ENCODE measurements at regions not wholly inside any gene's neighbourhood (a gene's known extent, or its start where the extent isn't known, plus 50 kb on each side); places are given as distances from the start of the nearest gene placed in this dataset.

DNA sequence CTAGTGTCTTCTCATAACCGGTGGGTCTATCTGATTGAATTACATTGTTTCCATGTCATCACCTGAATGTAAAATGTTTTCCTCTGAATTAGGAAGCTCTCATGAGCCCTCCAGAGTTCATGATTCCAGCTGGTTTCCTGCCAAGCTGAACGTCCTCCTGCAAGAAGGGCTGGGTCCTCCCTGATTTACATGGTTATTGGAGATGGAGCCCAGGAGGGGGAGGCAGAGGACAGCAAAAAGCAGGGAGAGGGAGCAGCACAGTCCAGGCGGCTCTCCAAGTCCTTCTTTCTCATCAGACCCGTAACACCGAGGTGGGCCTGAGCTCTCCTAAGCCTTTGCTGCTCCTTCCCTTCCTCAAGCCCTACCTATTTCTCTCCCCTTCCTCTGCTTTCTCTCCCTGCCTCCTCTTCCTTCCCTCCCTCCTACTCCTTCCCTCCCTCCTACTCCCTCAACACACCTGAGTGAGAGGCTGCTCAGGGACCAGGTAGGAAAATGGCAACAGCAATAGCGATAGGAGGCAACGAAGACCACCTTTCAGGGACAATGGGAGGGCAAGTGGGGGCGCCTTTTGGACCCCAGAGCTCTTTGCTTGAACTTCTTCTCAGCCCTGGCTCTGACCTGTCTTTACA, 265.9 kb downstream of the PRDM2 start:
- TF ChIP-seq, protein P1, sequence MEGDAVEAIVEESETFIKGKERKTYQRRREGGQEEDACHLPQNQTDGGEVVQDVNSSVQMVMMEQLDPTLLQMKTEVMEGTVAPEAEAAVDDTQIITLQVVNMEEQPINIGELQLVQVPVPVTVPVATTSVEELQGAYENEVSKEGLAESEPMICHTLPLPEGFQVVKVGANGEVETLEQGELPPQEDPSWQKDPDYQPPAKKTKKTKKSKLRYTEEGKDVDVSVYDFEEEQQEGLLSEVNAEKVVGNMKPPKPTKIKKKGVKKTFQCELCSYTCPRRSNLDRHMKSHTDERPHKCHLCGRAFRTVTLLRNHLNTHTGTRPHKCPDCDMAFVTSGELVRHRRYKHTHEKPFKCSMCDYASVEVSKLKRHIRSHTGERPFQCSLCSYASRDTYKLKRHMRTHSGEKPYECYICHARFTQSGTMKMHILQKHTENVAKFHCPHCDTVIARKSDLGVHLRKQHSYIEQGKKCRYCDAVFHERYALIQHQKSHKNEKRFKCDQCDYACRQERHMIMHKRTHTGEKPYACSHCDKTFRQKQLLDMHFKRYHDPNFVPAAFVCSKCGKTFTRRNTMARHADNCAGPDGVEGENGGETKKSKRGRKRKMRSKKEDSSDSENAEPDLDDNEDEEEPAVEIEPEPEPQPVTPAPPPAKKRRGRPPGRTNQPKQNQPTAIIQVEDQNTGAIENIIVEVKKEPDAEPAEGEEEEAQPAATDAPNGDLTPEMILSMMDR (IDR thresholded peaks at IDR 0.05), result peak; percentile 40
- intact Hi-C loops (cut with DNase I), result no loop called here
- DNase-seq, result no peak

DNA sequence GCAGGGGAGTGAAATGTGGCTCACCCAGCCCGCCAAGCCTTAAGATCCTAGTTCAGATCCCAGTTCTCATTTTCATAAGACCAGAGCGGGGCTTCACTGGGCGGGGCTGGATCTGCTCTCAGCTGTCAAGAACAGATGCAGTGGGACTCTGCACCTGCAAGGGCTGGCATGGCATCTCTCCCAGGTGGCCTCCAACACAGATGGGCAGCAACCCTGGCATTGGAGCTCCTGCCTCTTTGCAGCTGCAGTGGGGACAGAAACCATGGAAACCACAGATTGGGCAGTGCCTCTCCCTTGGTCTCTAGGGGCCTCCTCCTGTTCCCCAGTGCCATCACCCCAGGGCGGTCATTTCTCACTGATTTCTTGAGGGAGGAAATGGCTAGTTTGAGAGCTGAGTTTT, 267.7 kb downstream of the PRDM2 start:
- H3K27ac ChIP-seq, result no peak overlapping the region
- TF ChIP-seq, protein P1 (IDR thresholded peaks at IDR 0.05), result no peak
- no peaks in the 10 kb centered on the region for H3K4me1 ChIP-seq
- intact Hi-C loops (cut with DNase I), result no loop called here
- DNase-seq, result no peak
- no peak overlapping the region for H3K4me3 ChIP-seq
- H3K27me3 ChIP-seq, result no peaks in the 10 kb centered on the region
- ATAC-seq, result no peak
- peaks cover 7% of the 10 kb centered on the region for H3K9me3 ChIP-seq
- H3K36me3 ChIP-seq, result no peaks in the 10 kb centered on the region

More for the DNA sequence above, 265.9 kb downstream of the PRDM2 start:
- H3K9me3 ChIP-seq, result peaks cover 2% of the 10 kb centered on the region
- peaks cover 2% of the 10 kb centered on the region for H3K27me3 ChIP-seq
- no peak overlapping the region for H3K27ac ChIP-seq
- H3K4me1 ChIP-seq, result no peaks in the 10 kb centered on the region
- H3K4me3 ChIP-seq, result no peak overlapping the region
- H3K36me3 ChIP-seq, result no peaks in the 10 kb centered on the region
- peak; percentile 53 for ATAC-seq

DNA sequence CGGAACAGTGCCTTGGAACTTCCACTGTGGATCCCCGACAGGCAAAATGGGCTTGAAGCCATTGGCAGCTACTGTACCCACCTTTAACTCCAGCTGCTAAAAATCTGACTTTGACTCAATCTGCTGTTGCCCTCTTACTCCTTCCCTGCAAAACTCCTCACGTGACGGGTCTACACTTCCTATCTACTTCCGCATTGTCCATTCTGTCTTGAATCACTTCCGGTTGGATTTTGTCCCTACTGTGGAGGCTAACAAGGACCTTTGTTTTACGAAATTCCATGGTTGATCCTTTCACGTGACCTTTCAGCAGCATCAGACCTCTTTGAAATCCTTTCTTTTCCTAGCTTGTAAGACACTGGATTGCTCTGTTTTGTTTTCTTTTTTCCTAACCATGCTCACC, 268.4 kb downstream of the PRDM2 start:
- H3K4me3 ChIP-seq, result no peak overlapping the region
- no peak for DNase-seq
- H3K36me3 ChIP-seq, result no peaks in the 10 kb centered on the region
- no peak overlapping the region for H3K27ac ChIP-seq
- no peak for ATAC-seq
- no peaks in the 10 kb centered on the region for H3K27me3 ChIP-seq
- peaks cover 7% of the 10 kb centered on the region for H3K9me3 ChIP-seq
- TF ChIP-seq, protein P1 (IDR thresholded peaks at IDR 0.05), result no peak
- H3K4me1 ChIP-seq, result no peaks in the 10 kb centered on the region
- intact Hi-C loops (cut with DNase I), result no loop called here

DNA sequence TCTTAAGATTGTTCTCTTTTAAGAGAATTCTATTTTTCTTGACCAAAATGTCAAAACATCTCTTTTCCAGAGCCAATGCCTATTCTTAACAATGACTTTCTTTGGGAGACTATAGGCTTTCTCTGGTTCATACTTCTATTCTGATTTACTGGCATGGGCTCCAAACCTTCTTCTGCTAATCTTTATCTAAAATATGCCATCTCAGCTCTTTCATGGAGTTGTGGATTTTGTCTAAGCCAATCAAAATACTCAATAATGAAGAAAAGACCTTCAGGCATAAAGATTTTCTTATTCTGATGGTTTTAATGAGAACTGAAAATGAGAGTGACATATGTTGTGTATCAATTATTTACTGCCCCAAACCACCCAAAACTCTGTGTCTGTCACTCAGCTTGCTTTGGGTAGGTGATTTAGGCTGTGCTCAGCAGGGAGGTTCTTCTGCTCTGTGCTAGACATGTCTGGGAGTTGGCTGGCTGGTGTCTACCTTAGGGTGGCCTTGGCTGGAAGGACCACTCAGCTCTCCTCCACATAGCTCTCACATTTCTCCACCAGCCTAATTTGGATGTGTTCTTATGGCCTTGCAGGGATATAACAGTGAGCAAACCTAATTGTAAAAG, 270.8 kb downstream of the PRDM2 start:
- Histone ChIP-seq H3K4me1 (no peaks in the 10 kb centered on the region), H3K27ac (no peak overlapping the region), H3K36me3 (no peaks in the 10 kb centered on the region), H3K9me3 (peaks cover 7% of the 10 kb centered on the region), H3K27me3 (no peaks in the 10 kb centered on the region), H3K4me3 (no peak overlapping the region)
- ATAC-seq, result no peak
- intact Hi-C loops (cut with DNase I), result no loop called here
- TF ChIP-seq, protein P1 (IDR thresholded peaks at IDR 0.05), result no peak
- no peak for DNase-seq

DNA sequence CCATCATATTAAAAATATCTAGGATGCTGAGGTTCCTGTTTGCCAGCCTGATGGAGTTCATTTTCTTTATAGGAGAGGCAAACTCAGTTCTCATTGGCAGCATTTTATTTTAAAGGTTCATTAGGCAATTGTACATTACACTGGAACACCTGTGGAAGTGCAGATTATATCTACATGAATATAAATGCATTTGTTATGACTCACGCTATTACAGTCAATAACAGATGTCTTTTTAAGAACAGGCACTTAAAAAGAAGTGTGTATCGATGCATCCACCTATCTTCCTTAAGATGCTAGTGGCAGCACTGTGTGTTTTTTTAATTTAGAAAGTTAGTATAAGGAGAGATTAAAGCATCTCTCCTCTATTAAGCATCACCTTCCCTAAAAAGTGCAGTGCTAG, 276.5 kb downstream of the PRDM2 start:
- Histone ChIP-seq H3K27ac (no peak overlapping the region), H3K4me3 (no peak overlapping the region), H3K27me3 (no peaks in the 10 kb centered on the region), H3K9me3 (no peaks in the 10 kb centered on the region), H3K36me3 (no peaks in the 10 kb centered on the region), H3K4me1 (no peaks in the 10 kb centered on the region)
- intact Hi-C loops (cut with DNase I), result no loop called here
- TF ChIP-seq, protein P1 (IDR thresholded peaks at IDR 0.05), result no peak
- DNase-seq (no peak), ATAC-seq (no peak)

Measured in upper lobe of right lung (tissue), 1 donor.